DND-41 (cell line): ENCODE measurements at regions not wholly inside any gene's neighbourhood (a gene's known extent, or its start where the extent isn't known, plus 50 kb on each side); places are given as distances from the start of the nearest gene placed in this dataset.
A peak's percentile ranks its signal among the peaks of the same experiment; 100 is the strongest.

Source experiments
- EZH2 ChIP-seq: IDR thresholded peaks from 3 replicates; pipeline ENCODE4 v1.6.1; 2012; ENCODE audit warnings: borderline replicate concordance, low read depth, mild to moderate bottlenecking, moderate library complexity, low read length, inconsistent platforms; ENCODE audit not compliant: severe bottlenecking
- TF ChIP-seq, protein P1 (sequence below): IDR thresholded peaks from 2 replicates; pipeline ENCODE4 v1.5.1; 2012; ENCODE audit warnings: borderline replicate concordance, low read length, moderate library complexity, mild to moderate bottlenecking; ENCODE audit not compliant: poor library complexity, severe bottlenecking; ENCODE audit errors: extremely low read depth

DNA sequence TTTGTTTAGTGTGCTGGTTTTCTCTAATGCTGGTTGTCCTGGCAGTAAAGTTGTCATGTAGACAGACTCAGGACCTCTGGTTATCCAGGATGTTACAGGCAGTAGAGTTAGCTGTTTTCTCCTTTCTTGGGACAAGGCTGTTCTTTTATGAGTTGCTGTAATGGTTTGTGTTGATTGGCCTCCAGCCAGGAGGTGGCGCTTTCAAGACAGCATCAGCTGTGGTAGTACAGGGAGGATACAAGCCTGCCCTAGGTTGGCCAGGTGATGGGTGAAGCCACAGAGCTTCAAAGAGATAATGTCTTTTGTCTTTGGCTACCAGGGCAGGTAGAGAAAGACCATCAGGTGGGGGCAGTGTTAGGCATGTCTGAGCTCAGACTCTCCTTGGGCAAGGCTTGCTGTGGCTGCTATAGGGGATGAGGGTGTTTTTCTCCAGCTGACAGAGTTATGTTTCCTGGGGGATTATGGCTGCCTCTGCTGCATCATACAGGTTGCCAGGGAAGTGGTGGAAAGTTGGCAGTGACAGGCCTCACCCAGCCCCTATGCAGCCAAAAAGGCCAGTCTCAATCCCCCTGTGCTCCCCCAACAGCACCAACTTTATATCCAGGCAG, 127.2 kb upstream of the TAB2 start:
- TF ChIP-seq, protein P1, sequence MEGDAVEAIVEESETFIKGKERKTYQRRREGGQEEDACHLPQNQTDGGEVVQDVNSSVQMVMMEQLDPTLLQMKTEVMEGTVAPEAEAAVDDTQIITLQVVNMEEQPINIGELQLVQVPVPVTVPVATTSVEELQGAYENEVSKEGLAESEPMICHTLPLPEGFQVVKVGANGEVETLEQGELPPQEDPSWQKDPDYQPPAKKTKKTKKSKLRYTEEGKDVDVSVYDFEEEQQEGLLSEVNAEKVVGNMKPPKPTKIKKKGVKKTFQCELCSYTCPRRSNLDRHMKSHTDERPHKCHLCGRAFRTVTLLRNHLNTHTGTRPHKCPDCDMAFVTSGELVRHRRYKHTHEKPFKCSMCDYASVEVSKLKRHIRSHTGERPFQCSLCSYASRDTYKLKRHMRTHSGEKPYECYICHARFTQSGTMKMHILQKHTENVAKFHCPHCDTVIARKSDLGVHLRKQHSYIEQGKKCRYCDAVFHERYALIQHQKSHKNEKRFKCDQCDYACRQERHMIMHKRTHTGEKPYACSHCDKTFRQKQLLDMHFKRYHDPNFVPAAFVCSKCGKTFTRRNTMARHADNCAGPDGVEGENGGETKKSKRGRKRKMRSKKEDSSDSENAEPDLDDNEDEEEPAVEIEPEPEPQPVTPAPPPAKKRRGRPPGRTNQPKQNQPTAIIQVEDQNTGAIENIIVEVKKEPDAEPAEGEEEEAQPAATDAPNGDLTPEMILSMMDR, result peak; percentile 50
- TF ChIP-seq EZH2, result no peak
